Activated gamma-delta T cell (primary cell): ENCODE measurements at regions not wholly inside any gene's neighbourhood (a gene's known extent, or its start where the extent isn't known, plus 50 kb on each side); places are given as distances from the start of the nearest gene placed in this dataset.

ENCODE experiments used
- DNase-seq: peaks from one replicate; lab custom pipeline; 2025; lab: John Stamatoyannopoulos, UW

DNA sequence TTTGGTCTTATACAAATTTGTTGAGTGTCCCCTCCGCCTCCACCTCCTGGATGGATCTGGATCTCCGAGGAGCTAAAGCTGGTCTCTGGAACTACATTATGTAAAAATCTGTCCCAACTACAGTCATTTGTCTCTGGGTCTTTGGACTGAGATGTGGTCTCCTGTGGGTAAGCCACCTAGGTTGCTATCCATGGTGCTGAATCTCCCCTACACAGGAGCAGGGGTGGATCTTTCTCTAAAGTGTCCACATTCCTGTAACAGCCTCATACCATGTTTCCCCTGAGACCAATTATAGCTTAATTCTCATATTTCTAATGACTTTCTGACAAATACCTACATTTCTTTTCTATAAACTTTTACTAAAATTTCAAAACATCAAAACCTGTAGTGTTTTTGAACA is 625.8 kb downstream of the TAFA4 start:
- no peak for DNase-seq

DNA sequence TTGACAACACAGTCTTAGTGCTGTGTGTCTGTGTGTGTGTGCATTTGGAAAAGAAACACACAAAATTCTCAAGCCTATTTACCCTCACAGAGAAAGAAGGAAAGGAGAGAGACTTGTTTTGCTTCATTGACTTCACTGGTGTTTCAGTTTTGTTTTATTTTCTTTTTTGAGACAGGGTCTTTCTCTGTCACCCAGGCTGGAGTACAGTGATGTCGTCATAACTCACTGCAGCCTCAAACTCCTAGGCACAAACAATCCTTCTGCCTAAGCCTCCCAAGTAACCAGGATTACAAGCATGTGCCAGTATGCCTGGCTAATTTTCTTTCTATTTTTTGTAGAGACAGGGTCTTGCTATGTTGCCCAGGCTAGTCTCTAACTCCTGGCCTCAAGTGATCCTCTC is 636.9 kb downstream of the TAFA4 start:
- no peak for DNase-seq

DNA sequence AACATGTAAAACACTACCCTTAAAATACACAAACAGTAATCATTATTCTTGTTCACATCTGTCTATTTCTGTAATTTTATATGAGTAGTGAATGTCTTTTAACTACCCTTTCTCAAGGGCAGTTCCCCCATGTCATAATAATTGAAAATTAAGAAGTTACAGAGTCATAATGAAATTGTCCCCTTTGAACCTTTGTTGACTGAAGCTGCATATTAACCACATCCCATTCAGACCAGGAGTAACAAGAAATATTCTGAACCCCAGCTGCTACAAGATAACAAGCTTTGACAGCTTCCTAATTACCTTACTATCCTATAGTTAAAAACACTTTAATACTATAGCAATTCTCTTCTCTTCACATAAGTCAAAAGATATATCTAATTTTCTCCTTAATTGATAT is 635.9 kb upstream of the SUCLG2 start:
- no peak for DNase-seq

DNA sequence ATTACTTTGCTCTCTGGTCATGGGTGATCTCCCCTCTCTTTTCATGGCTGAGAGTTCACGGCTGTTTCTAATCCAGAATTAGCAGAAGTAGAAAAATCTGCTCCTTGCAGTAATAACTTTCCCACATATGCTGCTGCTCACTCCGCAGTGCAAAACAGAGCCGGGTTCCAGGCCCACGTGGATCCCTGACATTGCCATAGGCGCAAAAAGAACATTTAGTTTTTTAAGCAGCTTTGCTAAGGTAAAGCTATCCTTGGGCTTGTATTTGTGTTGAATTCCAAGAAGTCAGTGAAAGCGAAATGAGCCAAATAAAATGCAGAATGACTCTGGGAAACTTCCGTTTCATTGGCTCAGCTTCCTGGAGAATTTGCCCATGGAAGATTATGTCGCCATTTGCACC is 633.7 kb upstream of the SUCLG2 start:
- DNase-seq = no peak

DNA sequence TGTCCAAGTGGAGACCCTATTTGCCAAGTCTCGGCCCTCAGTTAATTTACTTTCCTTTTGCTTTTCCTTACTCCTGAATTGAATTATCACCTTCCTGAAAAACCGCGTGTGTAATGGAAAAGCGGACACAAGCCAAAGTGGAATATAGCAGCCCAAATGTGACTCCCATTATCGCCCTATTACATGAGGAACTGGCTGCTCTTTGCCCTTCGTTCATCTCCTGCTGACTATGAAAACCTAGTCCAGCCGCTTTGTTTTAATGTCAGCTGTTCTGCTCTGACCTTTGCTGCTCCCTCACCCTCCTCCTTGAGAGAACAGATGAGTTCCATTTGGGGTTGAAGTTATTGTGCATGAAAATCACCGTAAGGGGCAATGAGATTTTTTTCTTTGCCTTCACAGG is 632.7 kb upstream of the SUCLG2 start:
- DNase-seq = no peak

DNA sequence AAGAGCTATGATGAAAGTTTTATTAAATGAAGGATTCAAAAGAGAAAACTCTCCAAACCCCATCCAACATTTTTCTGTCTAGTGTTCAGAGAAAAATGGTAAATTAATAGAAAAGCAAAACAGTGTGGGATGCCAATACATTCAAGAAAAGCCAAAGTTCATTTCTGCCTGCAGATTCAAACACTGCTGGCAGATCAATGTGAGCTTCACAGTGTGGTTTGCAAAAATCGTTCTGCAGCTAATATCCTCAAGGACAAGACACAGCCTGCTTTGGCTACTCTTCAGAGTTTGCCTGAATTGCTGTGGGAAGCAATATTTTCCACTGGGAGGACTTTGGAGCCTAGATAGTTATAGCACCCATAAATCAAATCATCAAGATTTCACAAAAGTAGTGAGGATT is 619.9 kb upstream of the SUCLG2 start:
- DNase-seq = no peak

DNA sequence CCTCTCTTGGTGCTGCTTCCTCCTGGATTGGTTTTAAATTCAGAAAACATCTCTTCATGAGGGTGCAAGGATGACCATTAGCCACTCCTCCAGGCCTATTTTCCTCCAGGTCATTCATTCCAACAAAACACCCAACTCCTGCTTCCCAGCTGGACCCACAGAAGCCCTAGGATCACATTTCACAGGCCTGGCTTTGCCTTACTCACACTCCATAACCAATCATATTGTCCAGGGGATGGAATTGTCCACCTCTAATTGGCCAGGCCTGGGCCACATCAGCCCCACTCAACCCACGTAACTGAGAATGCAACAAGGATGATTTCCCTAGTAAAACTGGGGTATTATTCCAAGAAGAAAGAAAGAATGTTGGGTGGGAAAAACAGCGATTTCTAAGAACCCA is 616.7 kb upstream of the SUCLG2 start:
- DNase-seq = no peak

DNA sequence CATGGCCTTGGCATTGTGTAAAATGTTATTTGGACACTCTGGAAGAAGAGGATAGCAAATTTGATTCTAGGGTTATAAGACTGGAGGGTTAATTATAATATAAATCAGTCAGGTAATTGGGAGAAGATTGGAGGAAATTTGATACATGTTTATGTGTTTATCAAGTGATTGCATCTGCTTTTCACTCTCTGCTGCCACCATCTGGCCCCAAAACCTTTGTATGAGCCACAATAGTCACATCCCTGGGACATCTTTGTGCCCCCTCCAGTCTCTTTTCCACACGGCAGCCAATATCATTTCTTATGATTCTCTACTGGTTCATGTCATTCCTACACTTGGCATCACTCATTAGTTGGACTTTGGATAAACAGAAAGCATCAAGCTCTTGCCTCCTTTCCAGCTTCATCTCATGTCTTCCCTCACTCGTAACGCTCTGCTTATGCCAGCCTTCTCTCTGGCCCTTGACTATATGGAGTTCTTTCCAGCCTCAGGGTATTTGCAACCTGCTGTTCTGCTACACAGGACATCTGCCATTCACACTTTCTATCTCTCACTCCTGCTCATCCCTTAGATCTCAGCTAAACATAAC is 602.3 kb upstream of the SUCLG2 start:
- no peak for DNase-seq

DNA sequence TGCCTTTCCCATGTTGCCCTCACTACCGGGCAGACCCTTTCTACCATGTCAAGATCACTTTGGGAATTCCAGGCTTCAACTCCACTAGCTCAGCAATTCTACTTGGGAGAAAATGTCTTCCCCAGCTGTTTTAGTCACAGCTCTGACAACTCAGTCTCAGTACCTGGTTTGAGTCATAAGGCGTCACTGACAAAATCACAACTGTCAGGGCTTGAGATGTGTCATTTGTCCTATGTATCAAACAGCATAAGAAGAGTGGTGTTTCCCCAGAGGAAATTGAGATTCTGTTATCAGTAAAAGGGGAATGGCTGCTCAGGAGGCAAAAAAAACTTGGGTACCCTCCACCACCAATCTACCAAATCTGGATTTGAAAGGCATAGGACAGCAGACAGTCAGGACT is 594.9 kb upstream of the SUCLG2 start:
- no peak for DNase-seq

DNA sequence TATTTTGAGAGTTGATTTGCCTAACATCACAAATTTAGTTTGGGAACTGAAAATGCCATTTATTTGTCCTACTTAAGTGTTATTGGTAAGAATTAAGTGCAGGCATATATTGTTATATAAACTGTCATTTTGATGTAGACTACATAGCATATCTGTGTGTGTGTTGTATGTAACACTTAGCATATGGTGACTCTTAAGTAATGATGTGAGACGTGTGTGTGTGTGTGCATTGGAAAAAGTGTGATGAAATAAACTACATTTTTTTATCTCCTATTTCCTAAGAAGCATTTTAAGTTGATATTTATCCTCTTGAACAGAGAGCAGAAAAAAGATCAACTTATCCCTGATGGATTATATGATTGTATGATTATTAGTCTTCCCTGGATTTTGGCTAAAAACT is 588.2 kb upstream of the SUCLG2 start:
- no peak for DNase-seq

DNA sequence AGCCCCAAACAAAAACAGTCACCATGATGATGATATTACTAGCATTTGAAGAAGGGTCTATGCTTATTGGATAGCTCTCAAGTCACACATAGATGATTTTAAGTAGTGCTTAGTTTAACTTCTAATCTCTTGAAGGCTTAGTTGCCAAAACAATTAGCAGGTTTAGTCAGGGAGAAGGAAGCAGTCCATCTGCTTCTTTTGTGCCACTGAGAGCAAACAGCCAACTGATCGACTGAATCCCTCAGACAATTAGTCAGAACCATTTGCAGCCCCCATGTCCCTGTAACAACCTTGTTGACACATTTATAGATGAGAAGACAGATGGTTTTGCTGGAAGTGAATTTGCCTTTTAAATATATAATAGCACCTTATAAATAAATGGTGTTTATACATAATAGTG is 585.1 kb upstream of the SUCLG2 start:
- DNase-seq = no peak

DNA sequence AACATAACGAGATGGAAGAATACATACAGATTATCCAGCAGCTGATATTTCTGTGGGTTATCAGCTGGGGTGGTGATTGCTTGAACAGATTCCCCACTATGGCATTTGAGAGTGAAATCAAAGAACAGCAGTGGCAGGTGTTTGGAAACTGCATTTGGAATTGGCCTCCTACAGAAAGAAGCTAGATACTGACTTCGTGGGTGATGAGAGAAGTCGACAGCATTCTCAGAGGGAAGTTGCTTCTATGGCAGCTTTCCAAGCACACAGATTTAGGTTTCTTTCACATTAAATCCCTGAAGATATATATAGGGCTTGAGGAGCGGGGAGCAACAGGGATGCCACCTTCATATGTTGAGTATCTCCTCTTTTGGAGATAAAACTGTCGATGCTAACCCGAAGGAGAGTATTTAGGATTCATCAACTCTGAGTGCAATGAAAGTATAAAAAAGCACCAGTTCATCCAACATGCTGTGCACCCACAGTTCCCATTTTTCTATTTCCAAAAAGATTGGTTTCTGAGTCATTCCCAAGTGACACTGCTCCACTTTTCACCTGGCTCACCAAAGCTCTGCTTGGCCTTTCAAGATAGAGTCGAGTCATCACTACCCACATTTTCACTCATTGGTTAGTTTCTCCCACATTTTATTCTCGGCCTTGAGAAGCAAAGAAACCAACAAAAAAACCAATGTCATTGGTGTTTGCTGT is 579.8 kb upstream of the SUCLG2 start:
- DNase-seq = no peak

DNA sequence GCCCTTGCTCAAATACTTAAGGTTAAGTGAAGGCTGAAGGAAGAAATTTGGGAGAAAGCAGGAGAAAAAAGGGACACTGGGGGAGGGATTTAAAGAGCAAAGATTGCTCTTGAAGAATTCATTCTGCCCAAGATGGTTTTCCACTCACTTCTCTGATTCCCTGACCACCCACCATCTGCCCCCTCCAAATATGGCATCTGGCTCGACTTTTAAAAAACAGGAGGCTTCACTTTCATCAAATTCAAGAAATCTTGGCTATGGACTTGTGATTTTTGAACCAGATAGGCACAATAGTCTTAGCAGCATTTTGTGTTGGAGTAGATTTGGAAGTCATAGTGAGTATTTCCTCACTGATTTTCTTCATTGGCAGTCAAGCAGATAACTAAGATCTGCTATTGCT is 574.4 kb upstream of the SUCLG2 start:
- DNase-seq = no peak

DNA sequence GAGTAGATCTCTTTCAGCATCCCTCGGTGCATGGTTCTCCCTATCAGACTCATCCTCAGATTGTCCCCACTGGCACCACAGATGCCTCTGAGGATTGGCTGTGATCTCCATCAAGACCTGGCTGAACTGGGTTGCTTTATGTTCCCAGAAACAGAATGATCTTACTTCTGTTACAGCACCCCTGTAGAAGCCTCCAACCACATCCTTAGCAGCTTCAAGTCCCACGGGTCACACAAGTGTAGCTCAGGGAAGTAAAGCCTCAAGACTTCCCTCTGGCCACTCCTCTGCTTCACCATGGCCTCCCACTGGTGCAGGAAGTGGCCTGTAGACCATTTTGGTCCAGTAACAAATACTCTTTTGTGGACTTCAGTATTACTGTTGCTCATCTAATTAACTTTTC is 566.4 kb upstream of the SUCLG2 start:
- no peak for DNase-seq

DNA sequence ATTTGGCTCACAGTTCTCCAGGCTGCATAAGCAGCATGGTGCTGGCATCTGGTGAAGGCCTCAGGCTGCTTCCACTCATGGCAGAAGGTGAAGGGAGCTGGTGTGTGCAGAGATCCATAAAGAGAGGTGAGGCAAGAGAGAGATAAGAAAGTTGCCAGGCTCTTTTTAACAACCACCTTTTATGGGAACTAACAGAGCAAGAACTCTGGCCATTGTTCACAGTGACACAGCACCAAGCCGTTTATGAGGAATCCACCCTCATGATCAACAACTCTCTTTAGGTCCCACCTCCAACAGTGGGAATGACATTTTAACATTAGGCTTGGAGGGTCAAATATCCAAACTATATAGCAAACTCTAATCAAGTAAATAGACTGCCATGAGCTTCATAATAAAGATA is 557.2 kb upstream of the SUCLG2 start:
- DNase-seq = no peak

DNA sequence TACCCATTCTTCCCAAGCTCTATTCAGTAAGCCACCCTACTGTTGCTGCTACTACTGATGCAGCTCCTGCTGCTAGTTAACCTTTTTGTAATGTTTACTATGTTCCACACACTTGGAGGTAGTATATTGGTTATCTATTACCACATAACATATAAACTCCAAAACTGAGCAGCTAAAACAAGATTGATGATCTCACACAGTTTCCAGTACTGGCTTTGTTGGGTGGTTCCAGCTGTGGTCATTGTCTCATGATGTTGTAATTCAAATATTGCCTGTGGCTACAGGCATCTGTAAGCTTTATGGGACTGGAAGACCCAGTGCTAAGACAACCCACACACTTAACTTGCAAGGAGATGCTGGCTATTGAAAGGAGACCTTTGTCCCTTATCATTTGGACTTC is 556.2 kb upstream of the SUCLG2 start:
- no peak for DNase-seq

DNA sequence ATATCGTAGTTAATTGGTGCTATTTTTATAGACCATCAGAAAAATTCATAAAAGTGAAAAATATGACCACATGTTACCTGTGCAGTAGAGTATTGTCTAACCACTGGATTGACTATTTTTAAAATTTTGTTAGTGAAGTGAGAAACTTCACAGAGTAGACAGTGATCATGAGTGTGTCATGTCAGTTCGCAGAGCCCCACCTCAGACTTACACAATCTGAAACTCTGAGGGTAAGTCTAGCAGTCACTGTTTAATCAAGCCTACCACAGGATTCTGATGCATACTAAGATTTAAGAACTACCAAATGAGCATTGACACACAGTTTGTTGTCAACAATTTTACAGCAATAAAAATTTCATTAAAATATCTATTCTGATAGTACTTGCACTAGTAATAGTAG is 552.9 kb upstream of the SUCLG2 start:
- no peak for DNase-seq

DNA sequence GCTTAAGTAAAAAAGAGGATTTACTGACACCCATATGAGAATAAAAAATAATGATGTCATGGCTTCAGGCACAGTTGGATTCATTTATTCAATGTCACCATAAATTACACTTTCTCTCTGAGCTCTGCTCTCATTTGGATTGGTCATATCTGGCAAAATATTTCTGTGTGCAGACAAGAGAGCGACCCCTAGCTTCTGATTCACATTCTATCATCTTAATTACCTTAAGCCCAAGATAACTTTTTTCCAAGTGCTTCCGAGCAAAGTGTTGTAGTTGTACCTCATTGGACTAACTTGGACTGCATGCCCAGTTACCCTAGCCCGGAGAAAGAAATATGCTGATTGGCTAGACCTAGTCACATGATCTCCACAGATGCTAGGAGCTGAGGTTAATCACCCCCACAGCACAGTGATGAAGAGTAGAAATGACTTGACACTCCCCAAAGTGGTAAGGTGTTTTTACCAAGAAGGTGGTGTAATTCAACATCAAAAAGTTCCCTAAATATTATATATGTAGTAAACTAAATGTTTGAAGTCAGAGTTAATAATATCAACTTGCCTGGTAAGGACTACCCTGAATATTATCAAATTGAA is 552.2 kb upstream of the SUCLG2 start:
- DNase-seq = no peak

DNA sequence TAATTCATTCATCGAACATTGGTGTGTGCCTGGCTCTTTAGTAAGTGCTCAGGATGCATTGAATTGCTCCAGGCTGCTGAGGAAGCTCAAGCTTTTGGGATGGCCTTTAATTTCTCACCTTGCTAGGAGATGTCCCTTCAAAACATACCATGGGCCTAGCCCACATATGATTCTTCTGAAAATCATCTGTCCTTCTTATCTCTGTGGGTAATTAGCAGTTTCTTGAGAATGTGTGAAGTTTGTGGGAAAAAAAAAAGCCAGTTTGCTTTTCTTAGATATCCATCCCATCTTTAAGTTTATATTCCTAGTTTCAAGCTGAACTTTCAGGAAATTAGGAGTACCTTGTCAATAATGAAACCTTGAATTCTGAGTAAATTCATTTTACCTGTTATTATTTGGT is 532.3 kb upstream of the SUCLG2 start:
- no peak for DNase-seq

DNA sequence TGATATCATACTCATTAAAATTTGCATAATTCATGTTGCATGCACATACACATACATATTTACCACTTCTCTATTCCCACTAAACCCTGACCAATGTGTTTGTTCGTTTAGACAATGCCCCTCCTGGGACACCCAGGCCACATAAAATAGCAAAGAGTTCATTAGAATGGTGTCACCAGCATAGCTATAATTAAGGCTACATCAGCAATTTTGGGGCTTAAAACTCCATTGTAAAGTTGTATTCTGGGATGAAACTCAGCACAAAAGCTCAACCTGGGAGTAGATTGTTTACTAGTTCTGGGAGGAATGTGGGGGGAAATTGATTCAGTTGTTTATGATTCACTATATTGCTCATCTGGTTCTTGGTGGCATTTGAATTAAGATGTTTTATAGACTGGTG is 522.2 kb upstream of the SUCLG2 start:
- no peak for DNase-seq

DNA sequence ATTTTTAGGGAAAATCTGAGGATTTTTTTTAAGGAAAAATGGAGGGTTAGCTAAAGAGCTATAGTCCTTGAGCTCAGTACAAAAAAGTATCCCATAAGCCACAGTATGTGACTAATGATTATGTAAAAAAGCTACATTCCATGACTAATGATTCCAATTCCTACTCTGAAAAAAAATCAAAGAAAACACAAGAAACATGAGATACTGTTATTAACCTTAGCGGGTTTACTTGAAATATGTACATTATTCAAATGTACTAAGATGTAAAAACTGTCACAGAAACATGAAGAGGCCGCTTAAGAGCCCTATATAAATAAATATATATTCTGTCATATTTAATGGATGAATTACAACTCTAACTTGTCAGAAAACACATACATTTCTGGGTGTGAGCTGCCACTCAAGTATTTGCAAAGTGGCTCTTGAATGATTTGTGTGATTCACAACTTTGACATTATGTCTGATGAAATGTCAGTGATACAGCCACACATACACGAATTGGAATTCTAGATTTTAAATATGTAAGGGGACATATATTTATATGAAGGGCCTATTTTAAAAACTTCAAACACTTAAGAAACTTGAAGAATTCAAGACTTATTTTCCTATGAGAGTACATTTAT is 518.7 kb upstream of the SUCLG2 start:
- no peak for DNase-seq

DNA sequence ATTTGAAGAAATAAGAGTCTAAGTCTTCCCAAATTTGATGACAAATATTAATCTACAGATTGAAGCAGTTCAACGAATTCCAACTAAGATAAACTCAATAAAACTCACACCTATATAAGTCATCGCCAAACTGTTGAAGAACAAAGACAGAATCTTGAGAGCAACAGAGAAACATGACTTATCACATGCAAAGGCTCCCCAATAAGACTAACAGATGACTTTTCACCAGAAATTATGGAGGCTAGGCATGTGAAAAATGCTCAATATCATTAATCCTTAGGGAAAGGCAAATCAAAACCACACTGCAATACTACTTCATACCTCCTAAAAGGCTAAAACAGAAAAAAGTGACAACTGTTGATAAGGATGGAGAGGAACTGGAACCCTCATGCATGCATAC is 517.6 kb upstream of the SUCLG2 start:
- no peak for DNase-seq

DNA sequence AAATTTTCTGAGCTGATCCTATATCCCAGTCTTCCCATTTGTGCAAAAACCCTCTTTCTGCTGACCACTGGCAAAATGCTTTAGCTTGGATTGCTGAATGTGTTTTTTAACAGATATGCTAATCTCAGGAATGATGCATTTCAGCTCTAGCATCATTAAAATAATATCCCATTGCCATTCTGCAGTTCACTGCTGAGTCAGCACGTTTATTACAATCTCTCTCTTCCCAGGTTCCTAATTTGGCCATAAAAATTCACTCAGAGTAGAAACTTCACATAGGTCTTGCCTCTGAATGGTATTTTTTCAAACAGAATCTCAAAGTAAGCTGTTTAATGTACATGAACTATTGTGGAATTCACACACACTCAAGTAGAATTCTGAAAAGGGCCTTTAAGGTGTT is 509.6 kb upstream of the SUCLG2 start:
- no peak for DNase-seq
